ENCODE measurements at regions not wholly inside any gene's neighbourhood (a gene's known extent, or its start where the extent isn't known, plus 50 kb on each side); places are given as distances from the start of the nearest gene placed in this dataset.

GRCh38 chr11:127338380-127339259 lies 338.1 kb upstream of the KIRREL3 start:
- Histone ChIP-seq H4K20me1 (ENCODE audit: insufficient read depth, low read length) (no peaks in the 10 kb centered on the region), H3K27ac (ENCODE audit: low read depth, low read length) (no peak overlapping the region), H3K79me2 (ENCODE audit: insufficient read depth, low read length) (no peaks in the 10 kb centered on the region), H3K4me3 (ENCODE audit: insufficient read depth, low read depth, low read length) (no peak overlapping the region), H3K9ac (ENCODE audit: low read length) (no peak overlapping the region), H3K4me2 (ENCODE audit: low read length) (no peak overlapping the region), H2AFZ (ENCODE audit: low read depth, low read length) (no peak overlapping the region), H3K9me3 (ENCODE audit: insufficient read depth, low read depth, low read length) (no peaks in the 10 kb centered on the region), H3K27me3 (ENCODE audit: insufficient read depth, low read length) (no peaks in the 10 kb centered on the region), H3K36me3 (ENCODE audit: insufficient read depth, low read length) (no peaks in the 10 kb centered on the region), H3K4me1 (ENCODE audit: insufficient read depth, low read length) (no peaks in the 10 kb centered on the region)
- DNase-seq (ENCODE audit: low read depth) (no peak), FAIRE-seq (no peak)
- Mint-ChIP-seq H3K36me3 (ENCODE audit: low read depth, unreplicated experiment) (no peaks in the 10 kb centered on the region), H3K27me3 (ENCODE audit: low read depth, unreplicated experiment) (peaks cover 3% of the 10 kb centered on the region), H3K4me3 (ENCODE audit: unreplicated experiment) (no peak overlapping the region), H3K27ac (ENCODE audit: unreplicated experiment) (no peak overlapping the region), H3K4me1 (ENCODE audit: low read depth, unreplicated experiment) (peaks cover 4% of the 10 kb centered on the region), H3K9me3 (ENCODE audit: unreplicated experiment) (no peaks in the 10 kb centered on the region)
- TF ChIP-seq CTCF (IDR thresholded peaks at IDR 0.05; ENCODE audit: insufficient read depth, low read depth, low read length) (no peak), EZH2 (IDR thresholded peaks at IDR 0.05; ENCODE audit: insufficient read depth, low read length) (no peak)

DNA sequence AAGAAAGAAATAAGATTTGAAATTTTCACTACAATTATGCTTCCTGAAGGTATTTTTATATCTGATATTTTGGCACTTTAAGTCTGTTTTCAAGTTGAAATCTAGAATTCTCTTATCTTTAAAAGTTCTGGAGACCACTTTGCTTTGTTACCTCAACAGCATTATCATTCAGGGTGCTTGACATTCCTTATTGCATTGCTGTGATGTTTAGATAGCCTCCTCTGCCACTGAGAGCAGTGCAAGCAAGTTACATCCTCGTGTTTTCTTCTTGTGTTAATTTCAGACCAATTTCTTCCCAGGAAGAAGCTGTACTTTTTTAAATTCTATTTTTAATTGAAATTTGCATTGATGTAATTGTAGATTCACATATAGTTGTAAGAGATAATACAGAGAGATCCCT lies 333.9 kb upstream of the KIRREL3 start:
- no peak for TF ChIP-seq CTCF (IDR thresholded peaks at IDR 0.05; ENCODE audit: insufficient read depth, low read depth, low read length)
- no peak for TF ChIP-seq EZH2 (IDR thresholded peaks at IDR 0.05; ENCODE audit: insufficient read depth, low read length)
- H3K9me3 ChIP-seq (ENCODE audit: insufficient read depth, low read depth, low read length), result no peaks in the 10 kb centered on the region
- H3K4me3 ChIP-seq (ENCODE audit: insufficient read depth, low read depth, low read length), result no peak overlapping the region
- H4K20me1 ChIP-seq (ENCODE audit: insufficient read depth, low read length), result no peaks in the 10 kb centered on the region
- FAIRE-seq (no peak), DNase-seq (ENCODE audit: low read depth) (no peak)
- no peak overlapping the region for H3K27ac ChIP-seq (ENCODE audit: low read depth, low read length)
- no peaks in the 10 kb centered on the region for H3K36me3 ChIP-seq (ENCODE audit: insufficient read depth, low read length)
- no peaks in the 10 kb centered on the region for H3K36me3 Mint-ChIP-seq (ENCODE audit: low read depth, unreplicated experiment)
- no peaks in the 10 kb centered on the region for H3K9me3 Mint-ChIP-seq (ENCODE audit: unreplicated experiment)
- H3K4me2 ChIP-seq (ENCODE audit: low read length), result no peak overlapping the region
- H2AFZ ChIP-seq (ENCODE audit: low read depth, low read length), result no peak overlapping the region
- H3K4me1 ChIP-seq (ENCODE audit: insufficient read depth, low read length), result no peaks in the 10 kb centered on the region
- H3K4me3 Mint-ChIP-seq (ENCODE audit: unreplicated experiment), result no peak overlapping the region
- H3K27me3 Mint-ChIP-seq (ENCODE audit: low read depth, unreplicated experiment), result no peaks in the 10 kb centered on the region
- no peak overlapping the region for H3K9ac ChIP-seq (ENCODE audit: low read length)
- peaks cover 4% of the 10 kb centered on the region for H3K4me1 Mint-ChIP-seq (ENCODE audit: low read depth, unreplicated experiment)
- no peak overlapping the region for H3K27ac Mint-ChIP-seq (ENCODE audit: unreplicated experiment)
- H3K79me2 ChIP-seq (ENCODE audit: insufficient read depth, low read length), result no peaks in the 10 kb centered on the region
- H3K27me3 ChIP-seq (ENCODE audit: insufficient read depth, low read length), result no peaks in the 10 kb centered on the region

- H3K36me3 ChIP-seq (ENCODE audit: insufficient read depth, low read length), result no peaks in the 10 kb centered on the region
- no peak overlapping the region for H3K27ac ChIP-seq (ENCODE audit: low read depth, low read length)
- no peak overlapping the region for H3K27ac Mint-ChIP-seq (ENCODE audit: unreplicated experiment)
- no peak overlapping the region for H3K4me2 ChIP-seq (ENCODE audit: low read length)
- no peaks in the 10 kb centered on the region for H3K9me3 ChIP-seq (ENCODE audit: insufficient read depth, low read depth, low read length)
- no peak overlapping the region for H3K9ac ChIP-seq (ENCODE audit: low read length)
- no peak for TF ChIP-seq CTCF (IDR thresholded peaks at IDR 0.05; ENCODE audit: insufficient read depth, low read depth, low read length)
- H3K27me3 ChIP-seq (ENCODE audit: insufficient read depth, low read length), result no peaks in the 10 kb centered on the region
- no peaks in the 10 kb centered on the region for H3K36me3 Mint-ChIP-seq (ENCODE audit: low read depth, unreplicated experiment)
- H3K27me3 Mint-ChIP-seq (ENCODE audit: low read depth, unreplicated experiment), result no peaks in the 10 kb centered on the region
- FAIRE-seq (no peak), DNase-seq (ENCODE audit: low read depth) (no peak)
- H3K4me1 ChIP-seq (ENCODE audit: insufficient read depth, low read length), result no peaks in the 10 kb centered on the region
- no peaks in the 10 kb centered on the region for H3K9me3 Mint-ChIP-seq (ENCODE audit: unreplicated experiment)
- no peaks in the 10 kb centered on the region for H4K20me1 ChIP-seq (ENCODE audit: insufficient read depth, low read length)
- no peaks in the 10 kb centered on the region for H3K79me2 ChIP-seq (ENCODE audit: insufficient read depth, low read length)
- no peak overlapping the region for H3K4me3 Mint-ChIP-seq (ENCODE audit: unreplicated experiment)
- no peaks in the 10 kb centered on the region for H3K4me1 Mint-ChIP-seq (ENCODE audit: low read depth, unreplicated experiment)
- no peak overlapping the region for H3K4me3 ChIP-seq (ENCODE audit: insufficient read depth, low read depth, low read length)
- H2AFZ ChIP-seq (ENCODE audit: low read depth, low read length), result no peak overlapping the region
Measured at GRCh38 chr11:127332896-127333295, 332.3 kb upstream of the KIRREL3 start.

All from astrocyte (in vitro differentiated cells and primary cell).